ENCODE measurements at regions not wholly inside any gene's neighbourhood (a gene's known extent, or its start where the extent isn't known, plus 50 kb on each side); places are given as distances from the start of the nearest gene placed in this dataset.

DNA sequence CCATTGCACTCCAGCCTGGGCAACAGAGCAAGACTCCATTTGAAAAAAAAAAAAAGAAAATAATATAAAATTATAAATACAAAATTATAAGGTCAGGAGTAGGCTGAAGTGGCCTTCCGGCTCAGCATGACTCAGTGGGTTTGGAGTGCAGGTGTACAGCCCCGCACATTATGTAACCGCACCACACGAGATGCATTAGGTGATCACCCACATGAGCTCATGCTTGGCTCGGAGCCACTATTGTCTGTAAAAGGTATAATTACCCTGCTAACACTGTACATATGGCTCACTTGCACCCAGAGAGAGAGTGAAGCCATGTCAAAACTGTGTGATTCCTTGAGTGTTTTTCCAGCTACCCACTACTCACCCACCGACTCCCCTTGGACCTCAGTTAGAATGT is 557.0 kb downstream of the SLC6A15 start:
- intact Hi-C loops (cut with DNase I, micrococcal nuclease), result no loop called here
- ChIA-PET POLR2A (no interaction called here), CTCF (no interaction called here)
- Mint-ChIP-seq H3K27ac (no peak overlapping the region), H3K27me3 (no peaks in the 10 kb centered on the region), H3K4me1 (ENCODE audit: low read depth) (no peaks in the 10 kb centered on the region), H3K9me3 (no peaks in the 10 kb centered on the region), H3K4me3 (no peak overlapping the region), H3K36me3 (ENCODE audit: low read depth) (no peaks in the 10 kb centered on the region)
- ATAC-seq (ENCODE audit: poor library complexity) (no peak), DNase-seq (no peak)
- Histone ChIP-seq H3K27me3 (ENCODE audit: control insufficient read depth in 1 of 2, insufficient read depth in 2 of 2, low read length in 2 of 2) (no peaks in the 10 kb centered on the region), H3K36me3 (ENCODE audit: insufficient read depth, low read length) (no peaks in the 10 kb centered on the region), H3K27ac (ENCODE audit: low read depth in 1 of 2, low read length in 2 of 2) (no peak overlapping the region), H3K9me3 (ENCODE audit: control insufficient read depth in 1 of 2, insufficient read depth in 1 of 2, low read length in 2 of 2) (peaks cover 0 to 5% of the 10 kb centered on the region in 2 experiments), H3K4me3 (ENCODE audit: low read length) (no peak overlapping the region), H3K4me1 (ENCODE audit: insufficient read depth, low read length) (no peaks in the 10 kb centered on the region)
- TF ChIP-seq, protein P1, sequence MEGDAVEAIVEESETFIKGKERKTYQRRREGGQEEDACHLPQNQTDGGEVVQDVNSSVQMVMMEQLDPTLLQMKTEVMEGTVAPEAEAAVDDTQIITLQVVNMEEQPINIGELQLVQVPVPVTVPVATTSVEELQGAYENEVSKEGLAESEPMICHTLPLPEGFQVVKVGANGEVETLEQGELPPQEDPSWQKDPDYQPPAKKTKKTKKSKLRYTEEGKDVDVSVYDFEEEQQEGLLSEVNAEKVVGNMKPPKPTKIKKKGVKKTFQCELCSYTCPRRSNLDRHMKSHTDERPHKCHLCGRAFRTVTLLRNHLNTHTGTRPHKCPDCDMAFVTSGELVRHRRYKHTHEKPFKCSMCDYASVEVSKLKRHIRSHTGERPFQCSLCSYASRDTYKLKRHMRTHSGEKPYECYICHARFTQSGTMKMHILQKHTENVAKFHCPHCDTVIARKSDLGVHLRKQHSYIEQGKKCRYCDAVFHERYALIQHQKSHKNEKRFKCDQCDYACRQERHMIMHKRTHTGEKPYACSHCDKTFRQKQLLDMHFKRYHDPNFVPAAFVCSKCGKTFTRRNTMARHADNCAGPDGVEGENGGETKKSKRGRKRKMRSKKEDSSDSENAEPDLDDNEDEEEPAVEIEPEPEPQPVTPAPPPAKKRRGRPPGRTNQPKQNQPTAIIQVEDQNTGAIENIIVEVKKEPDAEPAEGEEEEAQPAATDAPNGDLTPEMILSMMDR (IDR thresholded peaks at IDR 0.05), result no peak

DNA sequence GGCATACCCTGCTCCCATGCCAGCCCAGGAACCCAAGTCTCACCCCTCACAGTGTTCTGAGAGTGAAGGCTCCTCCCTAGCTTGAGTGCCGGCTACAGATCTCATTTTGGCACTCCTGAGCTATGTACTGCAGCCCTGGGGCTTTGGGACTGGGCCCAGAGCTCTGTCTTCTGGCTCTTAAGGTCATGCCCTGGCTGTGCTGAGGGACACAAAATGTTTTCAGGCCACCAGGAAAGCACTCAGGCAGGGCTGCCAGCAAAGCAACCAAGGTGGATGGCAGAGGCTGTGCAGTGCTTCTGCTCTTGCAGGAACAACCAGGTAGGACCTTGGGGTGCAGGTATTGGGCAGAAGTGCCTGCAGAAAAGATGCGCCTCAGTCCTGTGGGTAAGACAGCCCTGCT is 564.0 kb downstream of the SLC6A15 start:
- no peak overlapping the region for H3K4me3 ChIP-seq (ENCODE audit: low read length)
- POLR2A ChIA-PET, result no interaction called here
- H3K27ac ChIP-seq (ENCODE audit: low read depth in 1 of 2, low read length in 2 of 2), result no peak overlapping the region
- Mint-ChIP-seq H3K9me3 (peaks cover 5% of the 10 kb centered on the region), H3K27me3 (no peaks in the 10 kb centered on the region), H3K36me3 (ENCODE audit: low read depth) (no peaks in the 10 kb centered on the region), H3K27ac (no peak overlapping the region), H3K4me1 (ENCODE audit: low read depth) (no peaks in the 10 kb centered on the region), H3K4me3 (no peak overlapping the region)
- peaks cover 0 to 7% of the 10 kb centered on the region in 2 experiments for H3K9me3 ChIP-seq (ENCODE audit: control insufficient read depth in 1 of 2, insufficient read depth in 1 of 2, low read length in 2 of 2)
- DNase-seq, result no peak
- H3K36me3 ChIP-seq (ENCODE audit: insufficient read depth, low read length), result no peaks in the 10 kb centered on the region
- no peaks in the 10 kb centered on the region for H3K27me3 ChIP-seq (ENCODE audit: control insufficient read depth in 1 of 2, insufficient read depth in 2 of 2, low read length in 2 of 2)
- H3K4me1 ChIP-seq (ENCODE audit: insufficient read depth, low read length), result no peaks in the 10 kb centered on the region
- ATAC-seq (ENCODE audit: poor library complexity), result no peak
- intact Hi-C loops (cut with DNase I, micrococcal nuclease), result no loop called here
- TF ChIP-seq, protein P1 (IDR thresholded peaks at IDR 0.05), result no peak
- CTCF ChIA-PET, result no interaction called here

DNA sequence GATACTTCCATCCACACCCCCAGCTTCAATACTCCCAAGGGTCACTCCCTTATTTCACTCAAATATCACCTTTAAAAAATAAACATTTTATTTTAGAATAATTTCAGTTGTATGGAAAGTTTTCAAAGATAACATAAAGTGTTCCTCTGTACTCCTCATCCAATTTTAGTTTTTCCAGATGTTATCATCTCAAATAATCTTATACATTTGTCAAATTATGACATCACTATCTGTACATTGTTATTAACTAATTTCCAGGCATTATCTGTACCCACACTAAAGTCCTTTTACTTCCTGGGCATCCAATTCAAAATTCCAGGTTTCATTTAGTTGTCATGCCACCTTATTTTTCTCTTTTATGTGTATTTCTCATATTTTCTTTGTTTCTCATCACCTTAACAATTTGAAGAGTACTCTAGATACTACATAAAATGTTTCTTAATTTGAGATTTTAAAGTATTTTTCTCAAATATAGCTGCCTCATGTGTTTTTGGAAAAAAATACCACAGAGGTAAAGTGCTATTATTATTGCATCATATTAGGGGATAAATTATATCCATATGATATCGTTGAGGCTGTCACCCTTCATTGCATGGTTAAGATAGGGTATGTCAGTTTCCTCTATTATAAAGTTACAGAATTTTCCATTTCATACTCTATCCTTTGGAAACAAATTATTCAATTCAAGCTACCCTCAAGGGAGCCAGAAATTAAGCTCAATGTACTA is 571.0 kb downstream of the SLC6A15 start:
- Histone ChIP-seq H3K4me1 (ENCODE audit: insufficient read depth, low read length) (no peaks in the 10 kb centered on the region), H3K36me3 (ENCODE audit: insufficient read depth, low read length) (no peaks in the 10 kb centered on the region), H3K9me3 (ENCODE audit: control insufficient read depth in 1 of 2, insufficient read depth in 1 of 2, low read length in 2 of 2) (peaks cover 0 to 3% of the 10 kb centered on the region in 2 experiments), H3K27ac (ENCODE audit: low read depth in 1 of 2, low read length in 2 of 2) (no peak overlapping the region), H3K27me3 (ENCODE audit: control insufficient read depth in 1 of 2, insufficient read depth in 2 of 2, low read length in 2 of 2) (no peaks in the 10 kb centered on the region), H3K4me3 (ENCODE audit: low read length) (no peak overlapping the region)
- Mint-ChIP-seq H3K9me3 (peaks cover 4% of the 10 kb centered on the region), H3K36me3 (ENCODE audit: low read depth) (no peaks in the 10 kb centered on the region), H3K4me1 (ENCODE audit: low read depth) (no peaks in the 10 kb centered on the region), H3K4me3 (no peak overlapping the region), H3K27ac (no peak overlapping the region), H3K27me3 (no peaks in the 10 kb centered on the region)
- intact Hi-C loops (cut with DNase I, micrococcal nuclease), result no loop called here
- ChIA-PET POLR2A (no interaction called here), CTCF (no interaction called here)
- ATAC-seq (ENCODE audit: poor library complexity), result no peak
- no peak for DNase-seq
- TF ChIP-seq, protein P1 (IDR thresholded peaks at IDR 0.05), result no peak

All from CD4-positive, alpha-beta T cell (primary cell).